H1 (cell line): ENCODE measurements at regions not wholly inside any gene's neighbourhood (a gene's known extent, or its start where the extent isn't known, plus 50 kb on each side); places are given as distances from the start of the nearest gene placed in this dataset.
A peak's percentile ranks its signal among the peaks of the same experiment; 100 is the strongest.

Source experiments
- CTCF ChIA-PET: fragments of 300-600 bp; sonication (Branson Sonifier 250); formaldehyde crosslinking; loops from one replicate; lab custom pipeline; 2021; ENCODE audit not compliant: partially characterized antibody; lab: Charles Lee
- POLR2A ChIA-PET: fragments of 300-600 bp; sonication (Branson Sonifier 250); formaldehyde crosslinking; loops from one replicate; lab custom pipeline; 2021; ENCODE audit warnings: inconsistent platforms; ENCODE audit not compliant: partially characterized antibody; lab: Charles Lee
- DNase-seq, 2 experiments: peaks; one replicate each; pipeline versions ENCODE4 v3.0.0 to v3.0.0-alpha.2; 2010 to 2022; ENCODE audit warnings: low spot score in 2 of 2, low read depth in 1 of 2, mixed read lengths in 1 of 2
- FAIRE-seq: peaks from 2 replicates; lab custom pipeline; 2011; peaks lifted over from hg19 to GRCh38; lab: Jason Lieb, UNC
- H2AFZ ChIP-seq: 2 replicates; pipeline ENCODE4 v1.8.1; 2012; ENCODE audit warnings: low read length, inconsistent platforms
- H2AK5ac ChIP-seq: 2 replicates; pipeline ENCODE4 v1.6.1; 2013; ENCODE audit warnings: low read depth, low read length
- H2BK120ac ChIP-seq: replicated peaks from 2 replicates; pipeline ENCODE3; 2013; ENCODE audit warnings: low read depth, low read length, inconsistent platforms
- H2BK12ac ChIP-seq: 2 replicates; pipeline ENCODE4 v1.6.1; 2013; ENCODE audit warnings: low read depth, low read length
- H2BK15ac ChIP-seq: 2 replicates; pipeline ENCODE4 v1.6.1; 2013; ENCODE audit warnings: low read length
- H2BK20ac ChIP-seq: 2 replicates; pipeline ENCODE4 v1.6.1; 2013; ENCODE audit warnings: low read length
- H2BK5ac ChIP-seq: 2 replicates; pipeline ENCODE4 v1.6.1; 2013; ENCODE audit warnings: low read depth, low read length
- H3K14ac ChIP-seq: 2 replicates; pipeline ENCODE4 v1.6.1; 2013; ENCODE audit warnings: inconsistent platforms; ENCODE audit not compliant: insufficient read length
- H3K18ac ChIP-seq: 2 replicates; pipeline ENCODE4 v1.6.1; 2013; ENCODE audit warnings: low read length; ENCODE audit errors: extremely low read depth
- H3K23ac ChIP-seq: 2 replicates; pipeline ENCODE4 v1.6.1; 2013; ENCODE audit warnings: inconsistent platforms; ENCODE audit not compliant: insufficient read length
- H3K23me2 ChIP-seq: 2 replicates; pipeline ENCODE4 v1.6.1; 2013; ENCODE audit warnings: low read depth, low read length
- H3K27ac ChIP-seq: 2 replicates; pipeline ENCODE4 v1.6.1; 2011; ENCODE audit warnings: low read depth, low read length, inconsistent platforms
- H3K27me3 ChIP-seq, 4 experiments: replicated peaks in 1 of 4; 1 replicate in 1 of 4; 2 replicates in 3 of 4; pipeline versions ENCODE4 v1.6.1 to v1.8.1; 2011 to 2013; ENCODE audit warnings: low read length in 3 of 4, mild to moderate bottlenecking in 3 of 4, inconsistent platforms in 2 of 4, mixed read lengths in 2 of 4, moderate library complexity in 1 of 4; ENCODE audit not compliant: control insufficient read depth in 3 of 4, insufficient read depth in 3 of 4; ENCODE audit errors: extremely low read depth in 1 of 4
- H3K36me3 ChIP-seq, 4 experiments: 2 replicates each; pipeline versions ENCODE4 v1.6.1 to v1.8.1; 2011 to 2013; ENCODE audit warnings: mild to moderate bottlenecking in 4 of 4, low read length in 3 of 4, moderate library complexity in 2 of 4, control low read depth in 1 of 4, inconsistent platforms in 1 of 4; ENCODE audit not compliant: insufficient read depth in 4 of 4, control insufficient read depth in 2 of 4
- H3K4ac ChIP-seq: replicated peaks from 2 replicates; pipeline ENCODE3; 2013; ENCODE audit warnings: low read length, low read depth, mixed read lengths, inconsistent platforms; ENCODE audit not compliant: insufficient read length
- H3K4me1 ChIP-seq, 4 experiments: replicated peaks in 1 of 4; 1 replicate in 1 of 4; 2 replicates in 3 of 4; pipeline versions ENCODE4 v1.6.1 to v1.8.1; 2011 to 2013; ENCODE audit warnings: low read length in 3 of 4, inconsistent platforms in 2 of 4, mixed read lengths in 1 of 4; ENCODE audit not compliant: insufficient read depth in 4 of 4, control insufficient read depth in 3 of 4
- H3K4me2 ChIP-seq, 2 experiments: 2 replicates each; pipeline versions ENCODE4 v1.6.1 to v1.8.1; 2011 to 2013; ENCODE audit warnings: low read depth in 2 of 2, low read length in 2 of 2, control low read depth in 1 of 2, inconsistent platforms in 1 of 2, mild to moderate bottlenecking in 1 of 2; ENCODE audit not compliant: insufficient read depth in 1 of 2
- H3K4me3 ChIP-seq, 4 experiments: fragments of 200-600, 300-600 bp in 1 of 4; sonication (generic), shearing (Covaris generic), sonication (Bioruptor Twin) in 1 of 4; 2 replicates each; pipeline versions ENCODE4 v1.5.1 to v1.8.1; 2011 to 2016; ENCODE audit warnings: low read length in 4 of 4, low read depth in 3 of 4, control low read depth in 2 of 4, inconsistent platforms in 2 of 4, mild to moderate bottlenecking in 2 of 4, mixed read lengths in 1 of 4, moderate library complexity in 1 of 4; ENCODE audit not compliant: insufficient read depth in 2 of 4; ENCODE audit errors: extremely low read depth in 1 of 4
- H3K56ac ChIP-seq: replicated peaks from 2 replicates; pipeline ENCODE3; 2013; ENCODE audit warnings: low read depth, mild to moderate bottlenecking, mixed read lengths, low read length, inconsistent platforms; ENCODE audit not compliant: insufficient read length
- H3K79me1 ChIP-seq: 2 replicates; pipeline ENCODE4 v1.6.1; 2013; ENCODE audit warnings: low read depth, low read length, control low read depth
- H3K79me2 ChIP-seq, 2 experiments: 2 replicates each; pipeline versions ENCODE4 v1.6.1 to v1.8.1; 2012 to 2013; ENCODE audit warnings: low read length in 2 of 2, mild to moderate bottlenecking in 2 of 2, inconsistent platforms in 1 of 2; ENCODE audit not compliant: insufficient read depth in 2 of 2, control insufficient read depth in 1 of 2
- H3K9ac ChIP-seq, 4 experiments: replicated peaks in 1 of 4; 1 replicate in 1 of 4; 2 replicates in 3 of 4; pipeline versions ENCODE4 v1.6.1 to v1.8.1; 2011 to 2013; ENCODE audit warnings: low read depth in 3 of 4, low read length in 3 of 4, control low read depth in 2 of 4, mild to moderate bottlenecking in 2 of 4, moderate library complexity in 2 of 4, inconsistent platforms in 1 of 4; ENCODE audit errors: extremely low read depth in 1 of 4
- H3K9me3 ChIP-seq, 2 experiments: 2 replicates each; pipeline versions ENCODE4 v1.6.1 to v1.8.1; 2012 to 2013; ENCODE audit warnings: mild to moderate bottlenecking in 2 of 2, moderate library complexity in 2 of 2, control low read depth in 1 of 2, inconsistent platforms in 1 of 2, low read depth in 1 of 2, low read length in 1 of 2, mixed read lengths in 1 of 2; ENCODE audit not compliant: insufficient read depth in 2 of 2
- H4K20me1 ChIP-seq, 2 experiments: replicated peaks in 1 of 2; 2 replicates each; pipeline versions ENCODE3 to v1.8.1; 2011 to 2013; ENCODE audit warnings: inconsistent platforms in 2 of 2, low read length in 2 of 2, mild to moderate bottlenecking in 1 of 2; ENCODE audit not compliant: insufficient read depth in 2 of 2, control insufficient read depth in 1 of 2
- H4K5ac ChIP-seq: 2 replicates; pipeline ENCODE4 v1.6.1; 2013; ENCODE audit warnings: low read length, low read depth, mixed read lengths, inconsistent platforms; ENCODE audit not compliant: insufficient read length
- H4K8ac ChIP-seq: 2 replicates; pipeline ENCODE4 v1.8.0; 2013; ENCODE audit warnings: mild to moderate bottlenecking, moderate library complexity, low read length, inconsistent platforms; ENCODE audit not compliant: insufficient read depth; ENCODE audit errors: extremely low read depth
- H4K91ac ChIP-seq: replicated peaks from 2 replicates; pipeline ENCODE3; 2013; ENCODE audit warnings: low read length, mixed read lengths, inconsistent platforms; ENCODE audit not compliant: insufficient read length
- GTF2F1 ChIP-seq: IDR thresholded peaks from 2 replicates; pipeline ENCODE4 v1.6.1; 2012; ENCODE audit warnings: low read depth, low read length, improper control_type of control experiment, borderline replicate concordance
- TAF1 ChIP-seq: IDR thresholded peaks from 2 replicates; pipeline ENCODE4 v1.6.1; 2011; ENCODE audit warnings: mild to moderate bottlenecking, low read depth, low read length
- TCF12 ChIP-seq: IDR thresholded peaks from 2 replicates; pipeline ENCODE4 v1.6.1; 2011; ENCODE audit warnings: low read depth, mild to moderate bottlenecking, low read length
- WGBS, 2 experiments: shearing (Covaris generic) in 1 of 2; methylation state at CpG; one replicate each; pipeline versions ENCODE4 v1.1.6 to v1.1.7; 2013 to 2015; ENCODE audit warnings: low lambda C conversion rate in 2 of 2, mixed read lengths in 2 of 2, inconsistent platforms in 1 of 2, low coverage in 1 of 2, missing lambda C conversion rate in 1 of 2; ENCODE audit not compliant: insufficient replicate concordance in 2 of 2, insufficient coverage in 1 of 2, insufficient read length in 1 of 2; ENCODE audit errors: extremely low coverage in 1 of 2, missing lambda C conversion rate in 1 of 2; 5-methylcytosine and 5-hydroxymethylcytosine counted together

- Histone ChIP-seq H3K23me2 (no peaks in the 10 kb centered on the region), H3K36me3 (no peaks in the 10 kb centered on the region), H3K18ac (no peak overlapping the region), H2BK120ac (no peak overlapping the region), H3K56ac (no peak overlapping the region), H2AFZ (no peak overlapping the region), H3K4ac (no peak overlapping the region), H3K79me1 (no peaks in the 10 kb centered on the region), H3K9ac (no peak overlapping the region), H4K5ac (no peak overlapping the region), H3K14ac (no peak overlapping the region), H2BK15ac (no peak overlapping the region), H2BK5ac (no peak overlapping the region), H2AK5ac (no peak overlapping the region), H4K8ac (no peak overlapping the region), H3K9me3 (no peaks in the 10 kb centered on the region), H3K4me3 (no peak overlapping the region), H3K79me2 (no peaks in the 10 kb centered on the region), H3K4me1 (peaks cover 0 to 2% (median under 1%) of the 10 kb centered on the region in 4 experiments; a peak in 3 of 7 replicates), H3K23ac (no peak overlapping the region), H2BK12ac (peak overlapping the region; percentile 18; the same call in 1 of the 2 replicates), H4K91ac (no peak overlapping the region), H3K27me3 (no peaks in the 10 kb centered on the region), H2BK20ac (no peak overlapping the region; the same call in 1 of the 2 replicates), H3K27ac (no peak overlapping the region), H4K20me1 (no peaks in the 10 kb centered on the region), H3K4me2 (no peak overlapping the region)
- no peak for TF ChIP-seq TAF1
- TF ChIP-seq TCF12 = no peak
- no peak for TF ChIP-seq GTF2F1
- 91% methylated on average over 2 of the region's 2 CpGs; no CpG with 5 or more reads in 1 of the 2 experiments for WGBS, 2 experiments
- ChIA-PET CTCF (interaction anchor here (1.3 to 2.9 kb wide), 2 partner anchors 10 to 133 kb away, joined by 4 to 8 read pairs; no protein-coding TSS in a partner anchor), POLR2A (interaction anchor here (0.6 kb wide), 1 partner anchor 1540 kb away, joined by 3 read pairs; no protein-coding TSS in a partner anchor)
- no peak for DNase-seq
- no peak for FAIRE-seq
Measured at GRCh38 chr4:151911970-151912369, 151.2 kb upstream of the GATB start.
